UCSD-AML1 (cell line): ENCODE measurements at regions not wholly inside any gene's neighbourhood (a gene's known extent, or its start where the extent isn't known, plus 50 kb on each side); places are given as distances from the start of the nearest gene placed in this dataset.
"Not testable (repeated sequence)": the region's sequence is repeated elsewhere in the genome, so short reads cannot be mapped to it uniquely, and the experiment has no call there.

Experiments
- DNase-seq: peaks from one replicate; lab custom pipeline; 2025; ENCODE audit not compliant: unreplicated experiment; lab: John Stamatoyannopoulos, UW

- no peak for DNase-seq
Measured at GRCh38 chr9:97179616-97180015, 127.8 kb upstream of the CCDC180 start.

DNA sequence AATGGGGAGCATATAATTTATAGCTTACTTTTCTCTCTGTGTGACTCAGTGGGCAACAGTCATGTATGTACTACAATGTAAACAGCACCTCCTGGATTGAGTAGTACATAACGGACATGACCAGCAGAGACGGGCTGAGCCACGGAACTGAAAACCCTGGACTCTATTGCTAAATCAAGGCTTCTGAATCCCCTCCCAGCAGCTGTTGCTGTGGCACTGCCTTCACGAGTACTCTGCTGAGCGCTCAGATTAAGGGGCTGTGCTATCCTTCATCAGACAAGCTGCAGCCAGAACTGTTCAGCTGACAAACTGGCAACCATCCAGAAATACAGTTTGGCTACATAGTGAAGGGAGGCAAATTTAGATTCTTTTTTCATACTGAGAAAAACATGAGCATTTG, 131.3 kb upstream of the CCDC180 start:
- no peak for DNase-seq

DNA sequence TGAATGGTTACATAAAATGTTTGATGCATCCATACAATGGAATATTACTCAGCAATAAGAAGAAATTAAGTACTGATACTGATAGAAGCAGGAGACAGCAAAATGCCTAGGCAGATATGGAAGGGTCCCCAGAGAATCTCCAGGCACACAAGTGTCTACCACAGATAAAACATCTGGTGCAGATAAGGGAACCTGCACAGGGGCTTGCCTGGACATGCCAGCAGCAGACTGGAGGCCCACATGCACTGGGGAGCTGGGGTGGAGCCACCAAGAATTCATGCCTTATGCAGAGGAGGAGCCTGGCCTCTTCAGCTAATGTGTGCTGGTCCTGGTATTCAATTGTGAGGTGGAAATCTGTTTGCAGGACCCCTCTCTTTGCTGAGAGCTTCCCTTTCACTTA, 129.2 kb upstream of the CTSV start:
- not testable (repeated sequence) for DNase-seq

DNA sequence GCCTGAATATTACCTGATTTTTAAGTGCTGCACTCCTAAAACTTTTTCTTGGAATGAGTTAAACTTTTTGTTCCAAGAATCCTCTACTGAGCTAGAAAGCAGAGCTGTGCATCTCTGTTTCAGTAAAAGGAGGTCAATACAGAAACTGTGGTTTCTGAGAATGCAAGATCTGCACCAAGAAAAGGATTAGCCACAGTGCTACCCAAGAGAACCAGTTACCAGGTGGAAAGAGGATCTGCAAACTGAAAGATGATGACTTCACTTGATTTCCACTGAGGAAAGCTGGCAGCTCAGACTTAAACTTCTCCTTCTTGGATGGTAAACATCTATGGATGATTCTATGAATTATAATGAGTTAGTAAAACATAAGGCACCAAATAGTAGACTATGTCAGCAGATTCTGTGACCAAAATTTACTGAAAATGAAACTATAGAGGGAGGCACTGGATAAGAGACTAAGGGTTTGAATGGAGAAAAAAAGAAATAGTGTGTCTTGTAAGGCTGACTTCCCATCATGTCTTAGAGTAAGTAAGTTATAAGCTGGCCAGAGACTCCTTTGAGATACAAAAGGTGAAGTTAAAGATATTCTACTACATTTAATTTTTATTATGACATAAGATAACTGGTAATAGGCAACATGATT, 127.7 kb upstream of the CTSV start:
- not testable (repeated sequence) for DNase-seq

DNA sequence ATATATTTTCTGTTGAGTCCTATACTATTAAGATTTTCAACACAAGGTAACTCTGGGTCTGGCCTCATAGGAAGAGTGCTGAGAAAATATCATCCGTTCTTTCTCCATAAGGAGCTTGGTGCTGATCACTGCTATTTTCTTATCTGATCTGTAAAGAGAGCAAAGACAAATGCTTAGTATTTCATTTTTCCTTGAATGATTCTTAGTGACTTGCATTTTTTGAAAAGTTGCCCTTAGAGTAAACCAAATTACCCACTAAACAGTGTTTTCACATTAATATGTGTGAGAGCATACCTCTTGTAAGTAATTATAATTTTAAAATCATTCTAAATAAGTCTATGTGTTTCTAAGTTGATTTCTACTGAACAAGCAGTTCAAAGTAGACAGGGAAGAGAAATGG, 121.3 kb upstream of the CTSV start:
- DNase-seq, result no peak

DNA sequence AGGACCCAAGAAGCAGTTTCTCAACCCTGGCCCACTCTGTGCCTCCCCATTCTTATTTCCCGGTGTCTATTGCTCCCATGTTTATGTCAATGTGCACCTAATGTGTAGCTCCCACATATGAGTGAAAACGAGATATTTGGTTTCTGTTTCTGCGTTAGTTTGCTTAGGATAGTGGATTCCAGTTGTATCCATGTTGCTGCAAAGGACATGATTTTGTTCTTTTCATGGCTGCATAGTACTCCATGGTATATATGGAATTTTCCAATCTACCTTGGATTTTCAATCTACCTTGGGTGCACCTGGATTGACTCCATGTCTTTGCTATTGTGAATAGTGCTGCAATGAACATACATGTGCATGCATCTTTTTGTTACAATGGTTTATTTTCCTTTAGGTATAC, 119.8 kb upstream of the CTSV start:
- not testable (repeated sequence) for DNase-seq

GRCh38 chr9:97155441-97155840, 116.5 kb upstream of the CTSV start:
- DNase-seq, result not testable (repeated sequence)

DNA sequence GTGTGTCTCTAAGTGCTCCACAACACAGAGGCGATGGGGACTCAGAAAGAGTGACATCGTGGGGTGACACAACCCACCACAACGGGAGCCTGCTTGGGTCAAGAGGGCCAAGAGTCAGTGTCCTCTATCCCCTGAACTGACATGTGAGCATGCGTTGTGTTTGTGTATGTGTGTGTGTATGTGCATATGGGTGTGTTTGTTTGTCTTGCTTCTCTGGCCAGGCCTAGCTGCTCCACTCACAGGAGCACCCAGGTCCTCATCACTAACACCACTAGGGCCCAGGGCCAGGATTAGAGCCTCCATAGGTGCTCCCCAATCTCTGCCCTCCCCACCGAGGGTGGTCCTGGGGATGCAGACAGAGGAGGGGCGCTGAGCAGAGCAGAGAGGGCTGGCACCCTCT, 115.0 kb upstream of the CTSV start:
- no peak for DNase-seq

DNA sequence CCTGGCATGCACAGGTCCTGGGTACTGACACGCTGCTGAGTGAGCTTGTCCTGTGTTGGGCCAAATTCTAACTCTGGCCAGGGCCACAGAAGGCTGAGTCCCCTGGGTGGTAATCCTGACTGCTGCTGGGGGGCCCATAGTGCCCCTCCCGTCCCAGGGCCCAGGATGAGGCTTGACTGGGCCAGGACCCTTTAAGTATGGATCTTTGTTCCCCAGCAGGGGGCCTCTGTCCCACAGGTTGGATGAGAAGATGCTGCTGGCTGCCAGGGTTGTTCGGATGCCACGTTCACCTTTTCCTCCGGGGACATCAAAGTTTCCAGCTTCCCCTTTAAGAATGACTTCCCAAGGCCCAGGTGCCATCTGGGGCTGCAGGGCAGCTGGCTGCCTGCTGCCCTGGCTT, 114.2 kb upstream of the CTSV start:
- not testable (repeated sequence) for DNase-seq

DNA sequence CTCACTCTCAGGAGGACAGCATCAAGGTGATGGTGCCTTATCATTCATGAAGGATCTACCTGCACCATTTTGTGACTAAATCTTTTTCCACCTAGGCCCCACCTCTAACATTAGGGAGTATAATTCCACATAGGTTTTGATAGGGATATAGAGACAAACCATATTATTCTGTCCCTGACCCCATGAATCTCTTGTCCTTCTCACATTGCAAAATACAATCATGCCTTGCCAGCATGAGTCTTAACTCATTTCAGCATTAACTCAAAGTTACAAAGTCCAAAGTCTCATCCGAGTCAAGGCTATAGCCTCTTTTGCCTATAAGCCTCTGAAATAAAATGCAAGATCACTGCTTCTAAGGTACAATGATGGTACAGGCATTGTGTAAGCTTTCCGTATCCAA, 111.5 kb upstream of the CTSV start:
- not testable (repeated sequence) for DNase-seq

GRCh38 chr9:97148428-97148827, 109.5 kb upstream of the CTSV start:
- DNase-seq, result not testable (repeated sequence)

DNA sequence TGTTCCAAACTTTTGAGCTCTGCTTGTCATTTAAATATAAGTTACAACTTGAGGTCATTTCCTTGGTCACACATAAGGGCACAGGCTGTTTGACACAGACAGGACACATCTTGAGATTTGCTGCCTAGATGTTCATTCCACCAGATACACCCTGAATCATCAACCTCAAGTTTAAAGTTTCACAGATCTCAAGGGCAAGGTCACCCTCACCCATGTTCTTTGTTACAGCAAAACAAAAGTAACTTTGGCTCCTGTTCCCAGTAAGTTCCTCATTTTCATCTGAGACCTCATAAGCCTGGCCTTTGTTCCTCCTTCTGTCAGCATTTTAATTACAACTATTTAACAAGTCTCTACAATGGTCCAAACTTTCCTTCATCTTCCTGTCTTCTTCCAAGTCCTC, 106.7 kb upstream of the CTSV start:
- DNase-seq, result not testable (repeated sequence)

DNA sequence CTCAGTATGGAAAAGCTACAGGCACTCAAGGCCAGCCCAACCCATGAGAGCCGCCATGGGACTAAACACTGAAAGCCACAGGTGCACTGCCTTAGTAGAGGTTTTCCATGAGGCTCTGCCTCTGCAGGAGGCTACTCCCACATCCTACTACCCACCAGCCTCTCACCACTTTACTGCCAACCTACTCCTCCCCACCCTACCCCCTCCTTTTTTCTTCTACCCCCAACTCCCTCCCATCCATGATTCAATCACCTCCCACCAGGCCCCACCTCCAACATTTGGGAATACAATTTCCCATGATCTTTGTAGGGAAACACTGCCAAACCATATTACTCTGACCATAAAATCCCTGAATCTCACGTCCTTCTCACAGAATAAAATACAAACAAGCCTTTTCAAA, 101.6 kb upstream of the CTSV start:
- DNase-seq, result no peak

DNA sequence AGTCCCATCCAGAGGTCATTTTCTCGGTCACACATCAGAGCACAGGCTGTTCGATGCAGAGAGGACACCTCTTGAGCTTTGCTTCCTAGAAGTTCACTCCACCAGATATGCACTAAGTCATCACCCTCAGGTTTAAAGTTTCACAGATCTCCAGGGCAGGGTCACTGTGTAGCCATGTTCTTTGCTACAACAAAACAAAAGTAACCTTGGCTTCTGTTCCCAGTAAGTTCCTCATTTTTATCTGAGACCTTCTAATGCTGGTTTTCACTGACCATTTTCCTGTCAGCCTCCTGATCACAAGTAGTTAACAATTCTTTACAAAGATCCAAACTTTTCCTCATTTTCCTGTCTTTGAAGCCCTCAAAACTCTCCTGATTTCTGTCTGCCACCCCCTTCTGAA, 97.5 kb upstream of the CTSV start:
- DNase-seq, result no peak

- DNase-seq, result not testable (repeated sequence)
Measured at GRCh38 chr9:97133966-97134365, 95.0 kb upstream of the CTSV start.

DNA sequence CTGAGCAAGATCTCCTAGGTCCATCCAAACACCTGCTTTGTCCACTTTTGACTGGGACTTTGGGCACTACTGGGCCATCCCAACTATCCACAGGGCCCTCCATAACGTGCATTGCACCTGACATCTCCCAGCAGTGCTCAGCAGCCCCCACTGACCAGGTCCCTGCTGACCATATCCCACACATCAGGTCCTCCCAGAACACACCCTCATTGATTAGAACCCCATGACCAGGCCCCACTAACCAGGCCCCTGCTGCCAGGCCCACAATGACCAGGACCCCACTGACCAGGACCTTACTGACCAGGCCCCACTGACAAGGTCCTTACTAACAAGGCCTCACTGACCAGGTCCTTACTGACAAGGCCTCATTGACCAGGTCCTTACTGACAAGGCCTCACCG, 93.9 kb upstream of the CTSV start:
- no peak for DNase-seq

DNA sequence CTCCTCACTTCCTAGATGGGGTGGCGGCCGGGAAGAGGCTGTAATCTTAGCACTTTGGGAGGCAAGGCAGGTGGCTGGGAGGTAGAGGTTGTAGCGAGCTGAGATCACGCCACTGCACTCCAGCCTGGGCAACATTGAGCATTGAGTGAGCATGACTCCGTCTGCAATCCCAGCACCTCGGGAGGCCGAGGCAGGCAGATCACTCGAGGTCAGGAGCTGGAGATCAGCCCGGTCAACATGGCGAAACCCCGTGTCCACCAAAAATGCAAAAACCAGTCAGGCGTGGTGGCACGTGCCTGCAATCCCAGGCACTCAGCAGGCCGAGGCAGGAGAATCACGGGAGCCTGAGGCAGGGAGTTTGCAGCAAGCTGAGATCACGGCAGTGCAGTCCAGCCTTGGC, 91.9 kb upstream of the CTSV start:
- DNase-seq, result not testable (repeated sequence)

GRCh38 chr9:97130387-97130786, 91.4 kb upstream of the CTSV start:
- not testable (repeated sequence) for DNase-seq

GRCh38 chr9:97128919-97129318, 90.0 kb upstream of the CTSV start:
- no peak for DNase-seq

DNA sequence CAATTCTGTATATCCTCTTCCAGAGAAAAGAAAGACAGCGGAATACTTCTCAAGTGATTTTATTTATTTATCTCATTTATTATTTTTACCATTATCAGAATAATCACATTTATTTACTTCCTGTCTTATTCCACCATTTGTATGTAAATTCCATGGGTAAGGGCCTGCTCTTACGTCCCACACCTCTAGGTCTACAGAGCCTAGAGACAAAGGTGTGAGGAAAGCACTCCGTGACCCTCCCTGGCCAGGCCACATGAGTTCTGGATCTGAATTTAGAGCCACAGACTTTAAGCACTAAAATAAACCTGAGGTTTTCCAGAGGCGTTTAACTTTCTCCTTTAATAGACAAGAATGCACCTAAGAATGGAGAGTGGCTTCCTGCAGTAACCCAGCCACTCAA, 85.3 kb upstream of the CTSV start:
- no peak for DNase-seq

DNA sequence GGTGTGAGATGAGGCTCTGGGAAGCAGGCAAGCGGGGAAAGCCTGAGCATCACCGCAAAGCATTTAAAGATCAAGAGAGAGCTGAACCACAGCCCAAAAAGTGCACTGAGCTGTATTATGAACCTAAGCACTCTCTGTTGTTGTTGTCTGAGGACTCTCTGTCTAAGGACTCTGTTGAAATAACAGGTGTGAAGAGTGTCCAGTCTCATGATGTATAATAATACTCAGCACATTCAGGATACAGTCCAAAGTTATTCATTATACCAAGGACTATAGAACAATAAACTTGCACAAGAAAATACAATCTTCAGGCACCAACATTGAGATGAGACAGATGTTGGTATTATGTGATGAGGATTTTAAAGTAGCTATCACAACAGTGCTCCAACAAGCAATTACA, 71.8 kb upstream of the CTSV start:
- DNase-seq, result no peak

- peak; percentile 30 for DNase-seq
Measured at GRCh38 chr9:97109194-97109811, 70.4 kb upstream of the CTSV start.

- DNase-seq, result not testable (repeated sequence)
Measured at GRCh38 chr9:97105220-97105619, 66.3 kb upstream of the CTSV start.
